LNCaP clone FGC (cell line): ENCODE measurements at regions not wholly inside any gene's neighbourhood (a gene's known extent, or its start where the extent isn't known, plus 50 kb on each side); places are given as distances from the start of the nearest gene placed in this dataset.
"Not testable (repeated sequence)": the region's sequence is repeated elsewhere in the genome, so short reads cannot be mapped to it uniquely, and the experiment has no call there.

ENCODE experiments used
- DNase-seq: peaks from one replicate; pipeline ENCODE4 v3.0.0-alpha.2; 2011; ENCODE audit warnings: low read depth
- H3K4me3 ChIP-seq: 2 replicates; pipeline ENCODE4 v1.5.1; 2011; ENCODE audit warnings: mild to moderate bottlenecking, low read depth, low read length, control low read depth
- TF ChIP-seq, protein P1 (sequence below): IDR thresholded peaks from 2 replicates; pipeline ENCODE4 v1.5.1; 2012; ENCODE audit warnings: mild to moderate bottlenecking; ENCODE audit not compliant: control insufficient read depth, insufficient read depth; ENCODE audit errors: extremely low read depth

DNA sequence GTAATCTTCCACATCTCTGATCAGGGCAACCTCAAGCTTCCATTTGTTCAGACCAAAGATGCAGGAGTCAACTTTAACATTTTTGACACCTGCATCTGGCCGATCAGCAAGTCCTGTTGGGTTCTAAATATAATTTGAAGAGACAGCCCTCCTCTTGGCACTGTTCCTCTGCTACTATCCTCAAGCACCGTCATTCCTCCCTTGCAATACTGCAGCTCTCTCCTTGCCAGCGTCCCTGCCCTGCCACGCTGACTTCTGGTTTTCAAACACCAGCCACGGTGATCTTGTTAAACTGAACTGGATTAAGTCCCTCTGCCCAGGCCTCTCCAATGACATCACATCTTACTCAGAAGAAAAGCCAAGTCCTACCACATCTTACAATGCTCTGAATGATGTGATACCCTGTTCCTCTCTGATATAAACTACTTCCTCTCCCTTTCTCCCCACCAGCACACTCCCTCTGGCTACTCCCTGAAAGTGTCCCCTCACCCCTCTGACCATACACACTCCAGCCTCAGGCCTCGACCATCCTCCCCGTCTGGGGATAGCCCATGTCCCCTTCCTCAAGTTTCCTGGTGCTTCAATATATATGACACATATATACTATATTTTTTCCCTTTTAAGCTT lies 310.8 kb upstream of the CHRNA7 start:
- H3K4me3 ChIP-seq, DNase-seq: not testable (repeated sequence)

DNA sequence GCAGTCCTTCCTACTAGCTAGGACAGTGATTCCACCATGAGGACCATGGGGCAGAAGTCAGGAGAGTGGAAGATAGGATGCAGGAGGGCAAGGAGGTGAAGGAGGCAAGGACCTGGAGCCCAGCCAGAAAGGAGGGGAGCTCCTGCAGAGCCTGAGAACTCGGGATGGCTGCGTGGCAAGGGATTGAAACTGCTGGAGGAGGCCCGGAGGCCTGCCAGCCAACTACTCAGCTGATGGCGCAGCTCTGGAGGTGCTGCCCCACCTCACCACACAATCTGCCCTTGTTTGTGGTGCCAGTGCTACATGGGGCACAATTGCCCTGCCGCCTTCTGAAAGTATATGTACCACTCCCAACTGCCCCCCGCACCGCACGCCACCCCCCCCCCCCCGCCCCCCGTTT lies 307.3 kb upstream of the CHRNA7 start:
- not testable (repeated sequence) for DNase-seq, H3K4me3 ChIP-seq

DNA sequence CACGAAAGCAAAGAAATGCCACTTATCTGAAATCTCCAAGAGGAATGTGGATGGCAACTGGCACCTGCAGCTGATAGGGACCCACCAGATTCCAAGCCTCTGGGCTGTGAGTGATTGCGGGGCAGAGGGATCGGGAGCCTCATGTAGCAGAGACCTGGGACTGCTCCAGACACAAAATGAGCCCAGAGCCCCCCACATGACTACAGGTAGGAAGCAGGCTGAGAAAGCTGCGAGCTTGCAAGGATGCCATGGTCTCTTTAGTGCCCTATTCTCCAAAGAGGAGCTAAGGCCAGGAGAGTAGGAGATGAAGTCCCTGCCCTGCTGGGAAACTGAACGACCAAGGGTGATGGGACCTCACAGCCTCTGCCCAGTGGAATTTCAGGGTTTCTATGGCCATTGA lies 305.4 kb upstream of the CHRNA7 start:
- DNase-seq, H3K4me3 ChIP-seq: not testable (repeated sequence)

DNA sequence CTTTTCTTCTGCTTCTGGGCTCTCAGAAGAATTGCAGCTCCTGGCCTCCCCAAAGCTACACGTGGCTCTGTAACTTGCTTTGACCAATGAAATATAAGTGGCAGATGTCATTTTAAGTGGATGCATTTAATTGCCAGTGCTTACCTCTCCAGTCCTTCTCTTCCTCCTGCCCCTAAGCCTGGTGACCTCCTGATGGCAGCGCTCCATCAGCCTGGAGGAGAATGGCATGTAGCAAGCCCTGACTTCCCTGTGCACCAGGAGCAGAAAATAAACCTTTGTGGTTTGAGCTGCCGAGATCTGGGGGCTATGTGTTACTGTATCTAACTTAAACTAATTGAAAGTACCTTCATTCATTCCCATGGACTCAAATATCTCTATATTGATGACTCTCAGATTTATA lies 304.7 kb upstream of the CHRNA7 start:
- not testable (repeated sequence) for H3K4me3 ChIP-seq

DNA sequence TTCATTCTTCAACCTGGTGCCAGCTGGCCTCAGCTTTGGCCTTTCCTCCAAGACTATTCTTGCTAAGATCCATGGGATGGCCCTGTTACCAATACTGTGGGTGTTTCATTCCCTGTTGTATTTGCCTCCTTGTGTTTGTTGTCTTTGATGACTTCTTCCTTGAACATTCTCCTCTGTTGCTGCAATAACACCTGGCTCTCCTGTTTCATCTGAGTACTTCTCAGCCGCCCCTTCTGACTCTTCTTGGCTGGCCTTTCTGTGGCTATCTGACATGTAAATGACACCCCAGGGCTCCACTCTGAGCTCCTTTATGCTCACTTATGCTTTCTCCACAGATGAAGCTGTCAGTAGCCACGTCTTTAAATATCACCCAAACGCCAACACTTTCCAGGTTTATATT lies 302.7 kb upstream of the CHRNA7 start:
- DNase-seq, result no peak
- H3K4me3 ChIP-seq, result no peak overlapping the region
- TF ChIP-seq, protein P1, sequence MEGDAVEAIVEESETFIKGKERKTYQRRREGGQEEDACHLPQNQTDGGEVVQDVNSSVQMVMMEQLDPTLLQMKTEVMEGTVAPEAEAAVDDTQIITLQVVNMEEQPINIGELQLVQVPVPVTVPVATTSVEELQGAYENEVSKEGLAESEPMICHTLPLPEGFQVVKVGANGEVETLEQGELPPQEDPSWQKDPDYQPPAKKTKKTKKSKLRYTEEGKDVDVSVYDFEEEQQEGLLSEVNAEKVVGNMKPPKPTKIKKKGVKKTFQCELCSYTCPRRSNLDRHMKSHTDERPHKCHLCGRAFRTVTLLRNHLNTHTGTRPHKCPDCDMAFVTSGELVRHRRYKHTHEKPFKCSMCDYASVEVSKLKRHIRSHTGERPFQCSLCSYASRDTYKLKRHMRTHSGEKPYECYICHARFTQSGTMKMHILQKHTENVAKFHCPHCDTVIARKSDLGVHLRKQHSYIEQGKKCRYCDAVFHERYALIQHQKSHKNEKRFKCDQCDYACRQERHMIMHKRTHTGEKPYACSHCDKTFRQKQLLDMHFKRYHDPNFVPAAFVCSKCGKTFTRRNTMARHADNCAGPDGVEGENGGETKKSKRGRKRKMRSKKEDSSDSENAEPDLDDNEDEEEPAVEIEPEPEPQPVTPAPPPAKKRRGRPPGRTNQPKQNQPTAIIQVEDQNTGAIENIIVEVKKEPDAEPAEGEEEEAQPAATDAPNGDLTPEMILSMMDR, result no peak

More for the DNA sequence above, 304.7 kb upstream of the CHRNA7 start:
- not testable (repeated sequence) for DNase-seq

DNA sequence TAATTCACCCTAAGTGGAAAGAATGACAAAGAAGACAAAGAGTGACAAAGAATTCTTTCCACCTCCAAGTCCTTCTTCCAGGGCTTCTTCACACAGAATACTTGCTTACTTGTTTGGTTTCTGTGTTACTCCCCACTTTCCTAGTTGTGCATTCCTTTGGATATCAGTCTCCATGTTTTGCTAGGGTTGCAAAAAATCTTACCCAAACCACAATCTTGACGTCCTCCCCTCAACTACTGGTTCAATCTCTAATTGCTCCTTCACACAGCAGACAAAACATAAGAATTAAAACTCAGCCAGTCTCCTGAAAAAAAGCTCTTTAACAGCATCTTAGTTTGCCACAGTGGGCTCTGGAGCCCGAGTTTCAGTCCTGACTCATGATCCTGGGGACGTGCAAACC lies 297.6 kb upstream of the CHRNA7 start:
- no peak overlapping the region for H3K4me3 ChIP-seq
- TF ChIP-seq, protein P1, result no peak
- DNase-seq, result no peak

DNA sequence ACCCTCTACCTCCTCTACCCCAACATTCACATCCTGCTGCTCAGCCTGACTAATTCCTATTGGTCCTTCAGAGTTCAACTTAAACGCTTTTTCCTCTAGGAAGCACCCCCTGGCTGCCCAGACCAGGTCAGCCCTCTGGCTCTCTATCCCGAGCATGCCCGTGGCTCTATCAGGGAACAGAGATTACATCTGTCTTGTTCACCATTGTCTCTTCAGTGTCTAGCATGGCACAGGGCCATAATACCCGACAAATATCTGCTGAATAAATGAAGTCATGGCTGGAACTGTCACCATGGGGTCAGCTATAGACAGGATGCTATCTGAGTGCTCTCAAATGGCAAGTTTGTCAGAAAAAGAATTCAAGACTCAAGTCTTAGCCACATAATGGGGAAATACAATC lies 296.9 kb upstream of the CHRNA7 start:
- TF ChIP-seq, protein P1, result no peak

DNA sequence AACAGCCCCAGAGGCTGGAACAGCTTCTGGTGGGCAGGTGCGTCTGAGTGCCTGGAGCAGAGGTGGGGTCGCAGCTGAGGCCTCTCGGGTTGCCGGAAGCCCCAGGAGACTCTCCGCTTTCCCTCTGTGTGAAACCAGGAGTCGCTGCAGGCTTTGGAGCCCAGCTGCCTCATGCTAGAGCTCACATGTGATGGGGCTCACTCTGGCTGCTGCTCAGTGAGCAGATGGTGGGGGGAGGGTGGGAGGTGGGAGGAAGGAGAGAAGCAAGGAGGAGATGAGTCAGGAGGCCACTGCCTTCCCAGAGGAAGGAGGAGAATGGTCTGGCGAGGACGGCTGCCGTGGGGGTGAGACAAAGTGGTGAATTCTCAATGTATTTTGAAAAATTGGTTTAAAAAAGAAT lies 290.1 kb upstream of the CHRNA7 start:
- no peak for DNase-seq
- H3K4me3 ChIP-seq, result no peak overlapping the region
- TF ChIP-seq, protein P1, result no peak

More for the DNA sequence above, 296.9 kb upstream of the CHRNA7 start:
- H3K4me3 ChIP-seq, result no peak overlapping the region
- DNase-seq, result no peak

DNA sequence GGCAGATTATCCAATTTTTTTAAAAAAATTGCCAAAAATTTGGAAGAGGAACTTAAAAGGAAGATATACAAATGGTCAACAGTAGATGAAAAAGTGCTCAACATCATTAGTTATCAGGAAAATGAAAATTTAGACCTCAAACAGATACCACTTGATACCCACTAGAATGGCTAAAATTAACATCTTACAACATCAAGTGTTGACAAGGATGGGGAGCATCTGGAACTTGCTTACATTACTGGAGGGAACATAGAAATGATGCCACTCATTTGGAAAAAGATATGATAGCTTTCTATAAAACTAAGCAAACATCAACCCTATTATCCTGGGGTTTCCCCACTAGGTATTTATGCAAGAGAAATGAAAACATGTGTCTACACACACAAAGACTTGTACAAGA lies 284.5 kb upstream of the CHRNA7 start:
- DNase-seq, result no peak
- no peak overlapping the region for H3K4me3 ChIP-seq
- TF ChIP-seq, protein P1, result no peak
